SK-N-SH treated with all-trans-retinoic acid at 6 μM for 48 hours (cell line): ENCODE measurements at regions not wholly inside any gene's neighbourhood (a gene's known extent, or its start where the extent isn't known, plus 50 kb on each side); places are given as distances from the start of the nearest gene placed in this dataset.

ENCODE experiments used
- ATAC-seq: fragments of 200-7000 bp; cut with Tn5 transposase; 3 replicates; pipeline ENCODE4 v1.9.1; 2020; ENCODE audit warnings: mild to moderate bottlenecking, moderate library complexity
- BACH2 ChIP-seq: fragments of 250-450 bp; sonication (Bioruptor Pico); IDR thresholded peaks from 2 replicates; pipeline ENCODE4 v1.9.0; 2021; ENCODE audit warnings: mild to moderate bottlenecking, borderline replicate concordance
- ESRRG ChIP-seq: fragments of 250-450 bp; sonication (Bioruptor Pico); IDR thresholded peaks from 2 replicates; pipeline ENCODE4 v1.6.1; 2021; ENCODE audit warnings: mild to moderate bottlenecking
- GLIS3 ChIP-seq: fragments of 250-450 bp; sonication (Bioruptor Pico); IDR thresholded peaks from 2 replicates; pipeline ENCODE4 v1.5.0; 2020; ENCODE audit warnings: mild to moderate bottlenecking, moderate library complexity
- ISL1 ChIP-seq: fragments of 250-450 bp; sonication (Bioruptor Pico); IDR thresholded peaks from 2 replicates; pipeline ENCODE4 v2.1.2; 2022; ENCODE audit warnings: mild to moderate bottlenecking, moderate library complexity
- OSR1 ChIP-seq: fragments of 250-450 bp; sonication (Bioruptor Pico); IDR thresholded peaks from 2 replicates; pipeline ENCODE4 v1.8.0; 2022; ENCODE audit warnings: moderate library complexity, mild to moderate bottlenecking, inconsistent platforms
- PPARA ChIP-seq: fragments of 250-450 bp; sonication (Bioruptor Pico); IDR thresholded peaks from 2 replicates; pipeline ENCODE4 v1.5.0; 2020; ENCODE audit warnings: mild to moderate bottlenecking, borderline replicate concordance
- RARB ChIP-seq: fragments of 250-450 bp; sonication (Bioruptor Pico); IDR thresholded peaks from 2 replicates; pipeline ENCODE4 v1.8.0; 2021; ENCODE audit warnings: mild to moderate bottlenecking, moderate library complexity
- SNAI2 ChIP-seq: fragments of 250-450 bp; sonication (Bioruptor Pico); IDR thresholded peaks from 2 replicates; pipeline ENCODE4 v1.5.0; 2020; ENCODE audit warnings: mild to moderate bottlenecking, moderate library complexity
- TOX ChIP-seq: fragments of 250-450 bp; sonication (Bioruptor Pico); IDR thresholded peaks from 2 replicates; pipeline ENCODE4 v1.8.0; 2021; ENCODE audit warnings: mild to moderate bottlenecking, moderate library complexity, borderline replicate concordance
- ZC3H10 ChIP-seq: fragments of 250-450 bp; sonication (Bioruptor Pico); IDR thresholded peaks from 2 replicates; pipeline ENCODE4 v1.5.1; 2021; ENCODE audit warnings: mild to moderate bottlenecking, moderate library complexity
- ZFP3 ChIP-seq: fragments of 250-450 bp; sonication (Bioruptor Pico); IDR thresholded peaks from 2 replicates; pipeline ENCODE4 v1.5.0; 2020; ENCODE audit warnings: mild to moderate bottlenecking, moderate library complexity
- ZFP30 ChIP-seq: fragments of 450-650 bp; formaldehyde crosslinking; IDR thresholded peaks from 2 replicates; pipeline ENCODE4 v1.5.0; 2022; ENCODE audit warnings: mild to moderate bottlenecking, moderate library complexity
- ZNF565 ChIP-seq: fragments of 450-650 bp; formaldehyde crosslinking; conservative IDR thresholded peaks from 2 replicates; pipeline ENCODE4 v1.5.0; 2020; ENCODE audit warnings: low read depth, mild to moderate bottlenecking, moderate library complexity
- ZNF70 ChIP-seq: fragments of 450-650 bp; formaldehyde crosslinking; IDR thresholded peaks from 2 replicates; pipeline ENCODE4 v1.5.0; 2020; ENCODE audit warnings: mild to moderate bottlenecking, moderate library complexity
- ZNF8 ChIP-seq: fragments of 450-650 bp; formaldehyde crosslinking; IDR thresholded peaks from 2 replicates; pipeline ENCODE4 v1.5.0; 2020; ENCODE audit warnings: mild to moderate bottlenecking, moderate library complexity
- TF ChIP-seq, protein P1 (sequence below): fragments of 250-450 bp; sonication (Bioruptor Pico); IDR thresholded peaks from 2 replicates; pipeline ENCODE4 v1.5.1; 2020; ENCODE audit warnings: low read depth, mild to moderate bottlenecking, moderate library complexity
- TF ChIP-seq, protein P2 (sequence below): fragments of 250-450 bp; sonication (Bioruptor Pico); IDR thresholded peaks from 2 replicates; pipeline ENCODE4 v1.5.0; 2020; ENCODE audit warnings: mild to moderate bottlenecking, moderate library complexity
- TF ChIP-seq, protein P3 (sequence below): fragments of 250-450 bp; sonication (Bioruptor Pico); IDR thresholded peaks from 2 replicates; pipeline ENCODE4 v1.5.1; 2021; ENCODE audit warnings: mild to moderate bottlenecking, moderate library complexity
- TF ChIP-seq, protein P4 (sequence below): fragments of 250-450 bp; sonication (Bioruptor Pico); IDR thresholded peaks from 2 replicates; pipeline ENCODE4 v1.8.0; 2021; ENCODE audit warnings: low read depth, mild to moderate bottlenecking, moderate library complexity, borderline replicate concordance

DNA sequence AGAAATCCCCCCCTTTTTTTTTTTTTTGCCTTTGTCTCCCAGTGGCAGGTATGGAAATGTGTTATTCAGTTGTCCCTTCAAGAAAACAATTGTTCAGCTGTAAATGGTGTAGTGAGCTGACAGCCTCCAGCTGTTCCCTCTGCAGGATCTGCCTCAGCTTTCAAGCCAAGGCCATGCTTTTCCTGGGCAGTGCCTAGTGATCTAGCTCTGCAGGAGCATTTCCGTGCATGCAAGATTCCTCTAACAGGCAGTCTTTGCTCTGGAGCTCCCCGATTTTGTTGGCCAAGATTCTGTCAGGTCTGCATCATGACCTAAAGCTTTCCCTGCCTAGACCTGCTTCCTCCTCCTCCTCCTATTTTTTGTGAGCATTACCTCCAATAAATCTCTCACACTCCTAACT, 300.7 kb upstream of the UBE2E3 start:
- TF ChIP-seq OSR1 (CRISPR knock-in tag): no peak
- TF ChIP-seq TOX (CRISPR knock-in tag): no peak
- no peak for TF ChIP-seq ZNF565 (CRISPR knock-in tag)
- TF ChIP-seq, protein P1, sequence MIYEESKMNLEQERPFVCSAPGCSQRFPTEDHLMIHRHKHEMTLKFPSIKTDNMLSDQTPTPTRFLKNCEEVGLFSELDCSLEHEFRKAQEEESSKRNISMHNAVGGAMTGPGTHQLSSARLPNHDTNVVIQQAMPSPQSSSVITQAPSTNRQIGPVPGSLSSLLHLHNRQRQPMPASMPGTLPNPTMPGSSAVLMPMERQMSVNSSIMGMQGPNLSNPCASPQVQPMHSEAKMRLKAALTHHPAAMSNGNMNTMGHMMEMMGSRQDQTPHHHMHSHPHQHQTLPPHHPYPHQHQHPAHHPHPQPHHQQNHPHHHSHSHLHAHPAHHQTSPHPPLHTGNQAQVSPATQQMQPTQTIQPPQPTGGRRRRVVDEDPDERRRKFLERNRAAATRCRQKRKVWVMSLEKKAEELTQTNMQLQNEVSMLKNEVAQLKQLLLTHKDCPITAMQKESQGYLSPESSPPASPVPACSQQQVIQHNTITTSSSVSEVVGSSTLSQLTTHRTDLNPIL (CRISPR knock-in tag): no peak
- no peak for TF ChIP-seq ZNF8 (CRISPR knock-in tag)
- TF ChIP-seq ZNF70 (CRISPR knock-in tag): no peak
- TF ChIP-seq, protein P2, sequence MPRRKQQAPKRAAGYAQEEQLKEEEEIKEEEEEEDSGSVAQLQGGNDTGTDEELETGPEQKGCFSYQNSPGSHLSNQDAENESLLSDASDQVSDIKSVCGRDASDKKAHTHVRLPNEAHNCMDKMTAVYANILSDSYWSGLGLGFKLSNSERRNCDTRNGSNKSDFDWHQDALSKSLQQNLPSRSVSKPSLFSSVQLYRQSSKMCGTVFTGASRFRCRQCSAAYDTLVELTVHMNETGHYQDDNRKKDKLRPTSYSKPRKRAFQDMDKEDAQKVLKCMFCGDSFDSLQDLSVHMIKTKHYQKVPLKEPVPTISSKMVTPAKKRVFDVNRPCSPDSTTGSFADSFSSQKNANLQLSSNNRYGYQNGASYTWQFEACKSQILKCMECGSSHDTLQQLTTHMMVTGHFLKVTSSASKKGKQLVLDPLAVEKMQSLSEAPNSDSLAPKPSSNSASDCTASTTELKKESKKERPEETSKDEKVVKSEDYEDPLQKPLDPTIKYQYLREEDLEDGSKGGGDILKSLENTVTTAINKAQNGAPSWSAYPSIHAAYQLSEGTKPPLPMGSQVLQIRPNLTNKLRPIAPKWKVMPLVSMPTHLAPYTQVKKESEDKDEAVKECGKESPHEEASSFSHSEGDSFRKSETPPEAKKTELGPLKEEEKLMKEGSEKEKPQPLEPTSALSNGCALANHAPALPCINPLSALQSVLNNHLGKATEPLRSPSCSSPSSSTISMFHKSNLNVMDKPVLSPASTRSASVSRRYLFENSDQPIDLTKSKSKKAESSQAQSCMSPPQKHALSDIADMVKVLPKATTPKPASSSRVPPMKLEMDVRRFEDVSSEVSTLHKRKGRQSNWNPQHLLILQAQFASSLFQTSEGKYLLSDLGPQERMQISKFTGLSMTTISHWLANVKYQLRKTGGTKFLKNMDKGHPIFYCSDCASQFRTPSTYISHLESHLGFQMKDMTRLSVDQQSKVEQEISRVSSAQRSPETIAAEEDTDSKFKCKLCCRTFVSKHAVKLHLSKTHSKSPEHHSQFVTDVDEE (CRISPR knock-in tag): no peak
- no peak for TF ChIP-seq ISL1 (CRISPR knock-in tag)
- TF ChIP-seq GLIS3 (CRISPR knock-in tag): no peak
- no peak for TF ChIP-seq ESRRG (CRISPR knock-in tag)
- TF ChIP-seq, protein P3, sequence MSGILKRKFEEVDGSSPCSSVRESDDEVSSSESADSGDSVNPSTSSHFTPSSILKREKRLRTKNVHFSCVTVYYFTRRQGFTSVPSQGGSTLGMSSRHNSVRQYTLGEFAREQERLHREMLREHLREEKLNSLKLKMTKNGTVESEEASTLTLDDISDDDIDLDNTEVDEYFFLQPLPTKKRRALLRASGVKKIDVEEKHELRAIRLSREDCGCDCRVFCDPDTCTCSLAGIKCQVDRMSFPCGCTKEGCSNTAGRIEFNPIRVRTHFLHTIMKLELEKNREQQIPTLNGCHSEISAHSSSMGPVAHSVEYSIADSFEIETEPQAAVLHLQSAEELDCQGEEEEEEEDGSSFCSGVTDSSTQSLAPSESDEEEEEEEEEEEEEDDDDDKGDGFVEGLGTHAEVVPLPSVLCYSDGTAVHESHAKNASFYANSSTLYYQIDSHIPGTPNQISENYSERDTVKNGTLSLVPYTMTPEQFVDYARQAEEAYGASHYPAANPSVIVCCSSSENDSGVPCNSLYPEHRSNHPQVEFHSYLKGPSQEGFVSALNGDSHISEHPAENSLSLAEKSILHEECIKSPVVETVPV: no peak
- no peak for TF ChIP-seq SNAI2 (CRISPR knock-in tag)
- TF ChIP-seq PPARA (CRISPR knock-in tag): no peak
- no peak for TF ChIP-seq ZFP3
- ATAC-seq: no peak

DNA sequence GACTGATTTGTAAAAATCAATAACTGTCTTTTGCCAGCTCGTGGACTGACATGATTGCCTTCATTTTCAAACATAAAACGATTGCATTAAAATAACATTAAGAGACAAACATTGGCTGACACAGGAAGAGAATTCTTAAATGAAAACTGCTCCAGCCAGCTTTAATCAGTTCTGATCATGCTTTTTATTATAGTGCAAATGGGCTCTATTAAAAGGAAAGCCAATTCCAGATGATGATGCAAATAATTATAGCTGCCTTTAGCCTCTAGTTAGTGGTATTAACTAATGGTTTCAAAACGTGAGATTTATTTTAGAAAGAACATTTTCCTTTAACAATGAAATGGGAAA, 301.8 kb upstream of the UBE2E3 start:
- TF ChIP-seq ZC3H10 (CRISPR knock-in tag): no peak
- no peak for TF ChIP-seq ZNF565 (CRISPR knock-in tag)
- TF ChIP-seq, protein P3: no peak
- no peak for TF ChIP-seq GLIS3 (CRISPR knock-in tag)
- no peak for TF ChIP-seq ZFP30 (CRISPR knock-in tag)
- TF ChIP-seq BACH2 (CRISPR knock-in tag): no peak
- TF ChIP-seq RARB (CRISPR knock-in tag): no peak
- no peak for TF ChIP-seq ZNF70 (CRISPR knock-in tag)
- TF ChIP-seq, protein P2 (CRISPR knock-in tag): no peak
- no peak for TF ChIP-seq ESRRG (CRISPR knock-in tag)
- no peak for TF ChIP-seq ZNF8 (CRISPR knock-in tag)
- TF ChIP-seq, protein P4, sequence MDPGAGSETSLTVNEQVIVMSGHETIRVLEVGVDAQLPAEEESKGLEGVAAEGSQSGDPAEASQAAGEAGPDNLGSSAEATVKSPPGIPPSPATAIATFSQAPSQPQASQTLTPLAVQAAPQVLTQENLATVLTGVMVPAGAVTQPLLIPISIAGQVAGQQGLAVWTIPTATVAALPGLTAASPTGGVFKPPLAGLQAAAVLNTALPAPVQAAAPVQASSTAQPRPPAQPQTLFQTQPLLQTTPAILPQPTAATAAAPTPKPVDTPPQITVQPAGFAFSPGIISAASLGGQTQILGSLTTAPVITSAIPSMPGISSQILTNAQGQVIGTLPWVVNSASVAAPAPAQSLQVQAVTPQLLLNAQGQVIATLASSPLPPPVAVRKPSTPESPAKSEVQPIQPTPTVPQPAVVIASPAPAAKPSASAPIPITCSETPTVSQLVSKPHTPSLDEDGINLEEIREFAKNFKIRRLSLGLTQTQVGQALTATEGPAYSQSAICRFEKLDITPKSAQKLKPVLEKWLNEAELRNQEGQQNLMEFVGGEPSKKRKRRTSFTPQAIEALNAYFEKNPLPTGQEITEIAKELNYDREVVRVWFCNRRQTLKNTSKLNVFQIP: no peak
- no peak for ATAC-seq
